BE2C (cell line): ENCODE measurements at regions not wholly inside any gene's neighbourhood (a gene's known extent, or its start where the extent isn't known, plus 50 kb on each side); places are given as distances from the start of the nearest gene placed in this dataset.

Source experiments
- DNase-seq: peaks from one replicate; pipeline ENCODE4 v3.0.0-alpha.2; 2020
- H3K27me3 ChIP-seq: fragments of 250-450 bp; sonication (Bioruptor Pico); 2 replicates; pipeline ENCODE4 v1.5.1; 2020; ENCODE audit warnings: mild to moderate bottlenecking
- H3K36me3 ChIP-seq: fragments of 250-450 bp; sonication (Bioruptor Pico); 2 replicates; pipeline ENCODE4 v1.5.1; 2020; ENCODE audit warnings: mild to moderate bottlenecking
- H3K4me1 ChIP-seq: fragments of 250-450 bp; sonication (Bioruptor Pico); 2 replicates; pipeline ENCODE4 v1.5.1; 2020
- H3K4me3 ChIP-seq: 2 replicates; pipeline ENCODE4 v1.5.1; 2011; ENCODE audit warnings: low read depth, low read length
- H3K9me3 ChIP-seq: fragments of 250-450 bp; sonication (Bioruptor Pico); 2 replicates; pipeline ENCODE4 v1.5.1; 2020
- CTCF ChIP-seq: IDR thresholded peaks from 2 replicates; pipeline ENCODE4 v1.5.1; 2012; ENCODE audit warnings: mild to moderate bottlenecking, low read depth, low read length

GRCh38 chr10:57221674-57222073, 860.6 kb upstream of the ZWINT start:
- H3K36me3 ChIP-seq, result no peaks in the 10 kb centered on the region
- H3K27me3 ChIP-seq, result no peaks in the 10 kb centered on the region
- no peak for TF ChIP-seq CTCF
- DNase-seq, result no peak
- no peaks in the 10 kb centered on the region for H3K9me3 ChIP-seq
- no peaks in the 10 kb centered on the region for H3K4me1 ChIP-seq
- no peak overlapping the region for H3K4me3 ChIP-seq

- Histone ChIP-seq H3K4me3 (no peak overlapping the region), H3K9me3 (no peaks in the 10 kb centered on the region), H3K4me1 (no peaks in the 10 kb centered on the region), H3K27me3 (no peaks in the 10 kb centered on the region), H3K36me3 (no peaks in the 10 kb centered on the region)
- no peak for DNase-seq
- no peak for TF ChIP-seq CTCF
Measured at GRCh38 chr10:57218382-57218781, 857.3 kb upstream of the ZWINT start.

- Histone ChIP-seq H3K9me3 (no peaks in the 10 kb centered on the region), H3K4me3 (no peak overlapping the region), H3K27me3 (no peaks in the 10 kb centered on the region), H3K36me3 (no peaks in the 10 kb centered on the region), H3K4me1 (no peaks in the 10 kb centered on the region)
- no peak for DNase-seq
- TF ChIP-seq CTCF, result no peak
Measured at GRCh38 chr10:57202356-57202755, 841.3 kb upstream of the ZWINT start.

GRCh38 chr10:57188846-57189245, 827.8 kb upstream of the ZWINT start:
- Histone ChIP-seq H3K4me3 (no peak overlapping the region), H3K4me1 (no peaks in the 10 kb centered on the region), H3K9me3 (no peaks in the 10 kb centered on the region), H3K27me3 (no peaks in the 10 kb centered on the region), H3K36me3 (no peaks in the 10 kb centered on the region)
- no peak for TF ChIP-seq CTCF
- no peak for DNase-seq

- Histone ChIP-seq H3K36me3 (no peaks in the 10 kb centered on the region), H3K9me3 (no peaks in the 10 kb centered on the region), H3K4me1 (no peaks in the 10 kb centered on the region), H3K27me3 (no peaks in the 10 kb centered on the region), H3K4me3 (no peak overlapping the region)
- no peak for TF ChIP-seq CTCF
- no peak for DNase-seq
Measured at GRCh38 chr10:57186201-57186600, 825.1 kb upstream of the ZWINT start.

GRCh38 chr10:57169597-57169996, 808.5 kb upstream of the ZWINT start:
- no peaks in the 10 kb centered on the region for H3K27me3 ChIP-seq
- no peak for TF ChIP-seq CTCF
- H3K9me3 ChIP-seq, result no peaks in the 10 kb centered on the region
- H3K4me1 ChIP-seq, result no peaks in the 10 kb centered on the region
- no peaks in the 10 kb centered on the region for H3K36me3 ChIP-seq
- H3K4me3 ChIP-seq, result no peak overlapping the region
- no peak for DNase-seq
